K562 (cell line): ENCODE measurements at regions not wholly inside any gene's neighbourhood (a gene's known extent, or its start where the extent isn't known, plus 50 kb on each side); places are given as distances from the start of the nearest gene placed in this dataset.

ENCODE experiments used
- AFF1 ChIP-seq, 2 experiments: fragments of 450-650 bp; IDR thresholded peaks; 2 replicates each; pipeline ENCODE4 v1.6.1; 2018; ENCODE audit warnings: mild to moderate bottlenecking in 2 of 2, low read depth in 1 of 2; ENCODE audit not compliant: partially characterized antibody in 2 of 2
- CHD1 ChIP-seq: fragments of 200-600 bp; sonication (generic); IDR thresholded peaks from one replicate; pipeline ENCODE4 v1.6.1; 2012; ENCODE audit warnings: mild to moderate bottlenecking, moderate library complexity, low read length, inconsistent platforms
- DACH1 ChIP-seq: fragments of 450-650 bp; IDR thresholded peaks from 2 replicates; pipeline ENCODE4 v1.6.1; 2018; ENCODE audit not compliant: partially characterized antibody
- DMBX1 ChIP-seq: fragments of 250-450 bp; sonication (Bioruptor Pico); IDR thresholded peaks from 2 replicates; pipeline ENCODE4 v1.8.0; 2022; ENCODE audit warnings: inconsistent platforms, mild to moderate bottlenecking, moderate library complexity, borderline replicate concordance
- DPF2 ChIP-seq: fragments of 450-650 bp; IDR thresholded peaks from 2 replicates; pipeline ENCODE4 v1.6.1; 2016
- HMG20B ChIP-seq: fragments of 250-450 bp; sonication (Bioruptor Pico); IDR thresholded peaks from 2 replicates; pipeline ENCODE4 v1.5.0; 2021; ENCODE audit warnings: mild to moderate bottlenecking
- MECOM ChIP-seq: fragments of 250-450 bp; sonication (Bioruptor Pico); IDR thresholded peaks from 2 replicates; pipeline ENCODE4 v1.8.0; 2022; ENCODE audit warnings: inconsistent platforms
- MYNN ChIP-seq, 2 experiments: sonication (generic); formaldehyde crosslinking in 1 of 2; IDR thresholded peaks; 2 replicates each; pipeline versions ENCODE4 v1.5.0 to v1.6.1; 2016 to 2020; ENCODE audit warnings: antibody characterized with exemption in 1 of 2, missing genetic modification reagents in 1 of 2
- PHF8 ChIP-seq: fragments of 200-600 bp; sonication (generic); IDR thresholded peaks from 2 replicates; pipeline ENCODE4 v1.6.1; 2012; ENCODE audit warnings: mixed run types, mild to moderate bottlenecking, inconsistent platforms, low read length, moderate library complexity, borderline replicate concordance
- PKNOX1 ChIP-seq: fragments of 450-650 bp; IDR thresholded peaks from 2 replicates; pipeline ENCODE4 v1.6.1; 2016
- POLR2AphosphoS2 ChIP-seq: IDR thresholded peaks from 2 replicates; pipeline ENCODE4 v1.6.1; 2012; ENCODE audit warnings: low read length, improper control_type of control experiment
- RNF2 ChIP-seq: sonication (generic); IDR thresholded peaks from 2 replicates; pipeline ENCODE4 v1.6.1; 2016
- TCF3 ChIP-seq: sonication (generic); formaldehyde crosslinking; IDR thresholded peaks from 2 replicates; pipeline ENCODE4 v1.4.0; 2020; ENCODE audit warnings: mild to moderate bottlenecking, missing genetic modification reagents
- ZBTB33 ChIP-seq: sonication (generic); formaldehyde crosslinking; IDR thresholded peaks from 2 replicates; pipeline ENCODE4 v1.8.1; 2023; ENCODE audit warnings: mild to moderate bottlenecking, missing genetic modification reagents
- ZNF592 ChIP-seq: fragments of 450-650 bp; IDR thresholded peaks from 2 replicates; pipeline ENCODE4 v1.6.1; 2017; ENCODE audit warnings: antibody characterized with exemption, mild to moderate bottlenecking
- ZNF707 ChIP-seq: fragments of 250-450 bp; sonication (Bioruptor Pico); conservative IDR thresholded peaks from 2 replicates; pipeline ENCODE4 v1.8.0; 2022; ENCODE audit warnings: inconsistent platforms, mild to moderate bottlenecking, moderate library complexity

- peak; percentile 22; the same call in 1 of the 2 replicates for TF ChIP-seq PKNOX1
- TF ChIP-seq AFF1 (IDR thresholded peaks at IDR 0.05; ENCODE audit: low read depth in 1 of 2, partially characterized antibody in 2 of 2), result no peak
- TF ChIP-seq DMBX1, result no peak
- no peak for TF ChIP-seq MECOM
- no peak for TF ChIP-seq ZNF592
- peak; percentile 76; the same call in 1 of the 2 replicates for TF ChIP-seq MYNN (IDR thresholded peaks at IDR 0.05)
- TF ChIP-seq MYNN (CRISPR knock-in tag; IDR thresholded peaks at IDR 0.05), result no peak
- no peak for TF ChIP-seq PHF8
- TF ChIP-seq RNF2, result 0 out of 2 replicates have a peak, but pooled peaks have one; percentile 25
- no peak for TF ChIP-seq DACH1
- TF ChIP-seq DPF2, result peak; percentile 50; the same call in 1 of the 2 replicates
- no peak for TF ChIP-seq CHD1
- no peak for TF ChIP-seq ZNF707 (CRISPR knock-in tag)
- TF ChIP-seq ZBTB33, result no peak
- no peak for TF ChIP-seq HMG20B (CRISPR knock-in tag)
- TF ChIP-seq TCF3 (CRISPR knock-in tag), result peak; percentile 77
- TF ChIP-seq POLR2AphosphoS2, result no peak
These were observed 75.9 kb upstream of the TMEM164 start (continued) for GRCh38 chrX:109926743-109927662.
